HCT116 (cell line): ENCODE measurements at regions not wholly inside any gene's neighbourhood (a gene's known extent, or its start where the extent isn't known, plus 50 kb on each side); places are given as distances from the start of the nearest gene placed in this dataset.

Source experiments
- CEBPB ChIP-seq: IDR thresholded peaks from 2 replicates; pipeline ENCODE4 v1.6.1; 2012; ENCODE audit warnings: low read depth
- RAD21 ChIP-seq: IDR thresholded peaks from 2 replicates; pipeline ENCODE4 v1.6.1; 2012; ENCODE audit warnings: low read depth, mild to moderate bottlenecking
- TF ChIP-seq, protein P1 (sequence below), 3 experiments: fragments of 200-600 bp in 1 of 3; sonication (generic) in 1 of 3; IDR thresholded peaks in 2 of 3; conservative IDR thresholded peaks in 1 of 3; 2 replicates each; pipeline ENCODE4 v1.5.1; 2012 to 2017; ENCODE audit warnings: low read depth in 2 of 3, low read length in 2 of 3, antibody characterized with exemption in 1 of 3, borderline replicate concordance in 1 of 3, control low read depth in 1 of 3, mild to moderate bottlenecking in 1 of 3, mixed read lengths in 1 of 3, mixed run types in 1 of 3, moderate library complexity in 1 of 3; ENCODE audit not compliant: insufficient read depth in 1 of 3
- TF ChIP-seq, protein P2 (sequence below): IDR thresholded peaks from 2 replicates; pipeline ENCODE4 v1.6.1; 2012; ENCODE audit warnings: low read depth

DNA sequence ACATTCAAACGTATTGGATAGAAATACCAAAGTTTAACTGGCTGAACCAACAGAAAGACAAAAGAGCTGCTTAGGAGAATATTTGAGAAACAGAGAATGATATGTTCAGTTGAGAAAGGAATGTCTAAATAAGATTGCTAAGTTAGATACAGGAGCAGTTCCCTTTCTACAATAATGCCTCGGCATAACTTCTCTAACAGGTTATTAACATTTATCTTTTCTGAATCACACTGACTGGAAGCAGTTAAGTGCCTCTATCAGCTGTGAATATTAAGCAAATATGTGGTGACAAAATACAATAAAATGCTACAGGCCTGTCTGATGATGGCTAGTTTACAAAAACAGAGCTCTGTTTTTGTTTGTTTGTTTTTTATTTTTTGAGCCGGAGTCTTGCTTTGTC lies 121.9 kb downstream of the KCNK1 start:
- no peak for TF ChIP-seq RAD21
- TF ChIP-seq, protein P1, sequence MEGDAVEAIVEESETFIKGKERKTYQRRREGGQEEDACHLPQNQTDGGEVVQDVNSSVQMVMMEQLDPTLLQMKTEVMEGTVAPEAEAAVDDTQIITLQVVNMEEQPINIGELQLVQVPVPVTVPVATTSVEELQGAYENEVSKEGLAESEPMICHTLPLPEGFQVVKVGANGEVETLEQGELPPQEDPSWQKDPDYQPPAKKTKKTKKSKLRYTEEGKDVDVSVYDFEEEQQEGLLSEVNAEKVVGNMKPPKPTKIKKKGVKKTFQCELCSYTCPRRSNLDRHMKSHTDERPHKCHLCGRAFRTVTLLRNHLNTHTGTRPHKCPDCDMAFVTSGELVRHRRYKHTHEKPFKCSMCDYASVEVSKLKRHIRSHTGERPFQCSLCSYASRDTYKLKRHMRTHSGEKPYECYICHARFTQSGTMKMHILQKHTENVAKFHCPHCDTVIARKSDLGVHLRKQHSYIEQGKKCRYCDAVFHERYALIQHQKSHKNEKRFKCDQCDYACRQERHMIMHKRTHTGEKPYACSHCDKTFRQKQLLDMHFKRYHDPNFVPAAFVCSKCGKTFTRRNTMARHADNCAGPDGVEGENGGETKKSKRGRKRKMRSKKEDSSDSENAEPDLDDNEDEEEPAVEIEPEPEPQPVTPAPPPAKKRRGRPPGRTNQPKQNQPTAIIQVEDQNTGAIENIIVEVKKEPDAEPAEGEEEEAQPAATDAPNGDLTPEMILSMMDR (IDR thresholded peaks at IDR 0.05 in 2 of 3, conservative IDR thresholded peaks at IDR 0.05 in 1 of 3; ENCODE audit: borderline replicate concordance in 1 of 3, insufficient read depth in 1 of 3, low read depth in 2 of 3, low read length in 2 of 3), result no peak
- TF ChIP-seq, protein P2, sequence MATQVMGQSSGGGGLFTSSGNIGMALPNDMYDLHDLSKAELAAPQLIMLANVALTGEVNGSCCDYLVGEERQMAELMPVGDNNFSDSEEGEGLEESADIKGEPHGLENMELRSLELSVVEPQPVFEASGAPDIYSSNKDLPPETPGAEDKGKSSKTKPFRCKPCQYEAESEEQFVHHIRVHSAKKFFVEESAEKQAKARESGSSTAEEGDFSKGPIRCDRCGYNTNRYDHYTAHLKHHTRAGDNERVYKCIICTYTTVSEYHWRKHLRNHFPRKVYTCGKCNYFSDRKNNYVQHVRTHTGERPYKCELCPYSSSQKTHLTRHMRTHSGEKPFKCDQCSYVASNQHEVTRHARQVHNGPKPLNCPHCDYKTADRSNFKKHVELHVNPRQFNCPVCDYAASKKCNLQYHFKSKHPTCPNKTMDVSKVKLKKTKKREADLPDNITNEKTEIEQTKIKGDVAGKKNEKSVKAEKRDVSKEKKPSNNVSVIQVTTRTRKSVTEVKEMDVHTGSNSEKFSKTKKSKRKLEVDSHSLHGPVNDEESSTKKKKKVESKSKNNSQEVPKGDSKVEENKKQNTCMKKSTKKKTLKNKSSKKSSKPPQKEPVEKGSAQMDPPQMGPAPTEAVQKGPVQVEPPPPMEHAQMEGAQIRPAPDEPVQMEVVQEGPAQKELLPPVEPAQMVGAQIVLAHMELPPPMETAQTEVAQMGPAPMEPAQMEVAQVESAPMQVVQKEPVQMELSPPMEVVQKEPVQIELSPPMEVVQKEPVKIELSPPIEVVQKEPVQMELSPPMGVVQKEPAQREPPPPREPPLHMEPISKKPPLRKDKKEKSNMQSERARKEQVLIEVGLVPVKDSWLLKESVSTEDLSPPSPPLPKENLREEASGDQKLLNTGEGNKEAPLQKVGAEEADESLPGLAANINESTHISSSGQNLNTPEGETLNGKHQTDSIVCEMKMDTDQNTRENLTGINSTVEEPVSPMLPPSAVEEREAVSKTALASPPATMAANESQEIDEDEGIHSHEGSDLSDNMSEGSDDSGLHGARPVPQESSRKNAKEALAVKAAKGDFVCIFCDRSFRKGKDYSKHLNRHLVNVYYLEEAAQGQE, result no peak
- no peak for TF ChIP-seq CEBPB
